HUES48 (cell line): ENCODE measurements at regions not wholly inside any gene's neighbourhood (a gene's known extent, or its start where the extent isn't known, plus 50 kb on each side); places are given as distances from the start of the nearest gene placed in this dataset.

ENCODE experiments used
- H3K27ac ChIP-seq: one replicate; pipeline ENCODE4 v1.7.0; 2013; ENCODE audit warnings: low read depth, low read length, inconsistent platforms
- H3K27me3 ChIP-seq: 2 replicates; pipeline ENCODE4 v1.6.1; 2013; ENCODE audit warnings: mild to moderate bottlenecking, low read length; ENCODE audit not compliant: control insufficient read depth, insufficient read depth
- H3K36me3 ChIP-seq: 2 replicates; pipeline ENCODE4 v1.6.1; 2013; ENCODE audit warnings: low read length; ENCODE audit not compliant: control insufficient read depth, insufficient read depth
- H3K4me1 ChIP-seq: 2 replicates; pipeline ENCODE4 v1.6.1; 2013; ENCODE audit warnings: mild to moderate bottlenecking, low read length; ENCODE audit not compliant: control insufficient read depth, insufficient read depth
- H3K4me3 ChIP-seq: 2 replicates; pipeline ENCODE4 v1.5.1; 2013; ENCODE audit warnings: mild to moderate bottlenecking, low read depth, low read length
- H3K9ac ChIP-seq: 2 replicates; pipeline ENCODE4 v1.6.1; 2013; ENCODE audit warnings: mild to moderate bottlenecking, low read depth, low read length, moderate library complexity
- H3K9me3 ChIP-seq: 2 replicates; pipeline ENCODE4 v1.6.1; 2013; ENCODE audit warnings: low read length; ENCODE audit not compliant: control insufficient read depth, insufficient read depth

GRCh38 chr2:64234785-64235184 lies 90.6 kb upstream of the PELI1 start:
- no peaks in the 10 kb centered on the region for H3K27me3 ChIP-seq
- H3K9me3 ChIP-seq, result no peaks in the 10 kb centered on the region

GRCh38 chr2:64237266-64237665 lies 93.0 kb upstream of the PELI1 start:
- no peaks in the 10 kb centered on the region for H3K9me3 ChIP-seq
- H3K4me3 ChIP-seq, result no peak overlapping the region
- peaks cover 5% of the 10 kb centered on the region; the same call in 1 of the 2 replicates for H3K4me1 ChIP-seq
- no peaks in the 10 kb centered on the region for H3K36me3 ChIP-seq
- no peak overlapping the region for H3K9ac ChIP-seq
- no peak overlapping the region for H3K27ac ChIP-seq
- H3K27me3 ChIP-seq, result no peaks in the 10 kb centered on the region

More at GRCh38 chr2:64234785-64235184, 90.6 kb upstream of the PELI1 start:
- no peak overlapping the region for H3K4me3 ChIP-seq
- H3K4me1 ChIP-seq, result peaks cover 5% of the 10 kb centered on the region; the same call in 1 of the 2 replicates
- H3K9ac ChIP-seq, result no peak overlapping the region
- H3K36me3 ChIP-seq, result no peaks in the 10 kb centered on the region
- H3K27ac ChIP-seq, result no peak overlapping the region

- Histone ChIP-seq H3K4me3 (no peak overlapping the region), H3K27ac (no peak overlapping the region), H3K9me3 (no peaks in the 10 kb centered on the region), H3K4me1 (peaks cover 5% of the 10 kb centered on the region; the same call in 1 of the 2 replicates), H3K9ac (no peak overlapping the region), H3K36me3 (no peaks in the 10 kb centered on the region), H3K27me3 (no peaks in the 10 kb centered on the region)
These were observed 94.6 kb upstream of the PELI1 start for GRCh38 chr2:64238799-64239198.

- H3K4me3 ChIP-seq, result no peak overlapping the region
- H3K9me3 ChIP-seq, result no peaks in the 10 kb centered on the region
- H3K27me3 ChIP-seq, result no peaks in the 10 kb centered on the region
- H3K9ac ChIP-seq, result no peak overlapping the region
- no peak overlapping the region for H3K27ac ChIP-seq
- H3K36me3 ChIP-seq, result 0 out of 2 replicates have a peak, but pooled peaks cover 6% of the 10 kb centered on the region
- H3K4me1 ChIP-seq, result peaks cover 39% of the 10 kb centered on the region
These were observed 99.1 kb upstream of the PELI1 start for GRCh38 chr2:64243081-64244036.

- H3K36me3 ChIP-seq, result 0 out of 2 replicates have a peak, but pooled peaks cover 6% of the 10 kb centered on the region
- no peak overlapping the region for H3K27ac ChIP-seq
- no peak overlapping the region for H3K4me3 ChIP-seq
- peaks cover 34% of the 10 kb centered on the region for H3K4me1 ChIP-seq
- H3K9me3 ChIP-seq, result no peaks in the 10 kb centered on the region
- H3K9ac ChIP-seq, result no peak overlapping the region
- H3K27me3 ChIP-seq, result no peaks in the 10 kb centered on the region
These were observed 99.8 kb upstream of the PELI1 start for GRCh38 chr2:64244037-64244416.

- Histone ChIP-seq H3K4me1 (peaks cover 45% of the 10 kb centered on the region), H3K9ac (no peak overlapping the region), H3K4me3 (no peak overlapping the region), H3K27ac (no peak overlapping the region), H3K27me3 (no peaks in the 10 kb centered on the region), H3K36me3 (0 out of 2 replicates have a peak, but pooled peaks cover 6% of the 10 kb centered on the region), H3K9me3 (no peaks in the 10 kb centered on the region)
These were observed 101.4 kb upstream of the PELI1 start for GRCh38 chr2:64245631-64246030.

GRCh38 chr2:64246962-64247361 lies 102.7 kb upstream of the PELI1 start:
- Histone ChIP-seq H3K4me3 (no peak overlapping the region), H3K4me1 (peaks cover 54% of the 10 kb centered on the region), H3K9ac (no peak overlapping the region), H3K36me3 (0 out of 2 replicates have a peak, but pooled peaks cover 6% of the 10 kb centered on the region), H3K9me3 (no peaks in the 10 kb centered on the region), H3K27me3 (no peaks in the 10 kb centered on the region), H3K27ac (peak overlapping the region; percentile 63)

GRCh38 chr2:64249426-64249825 lies 105.2 kb upstream of the PELI1 start:
- no peaks in the 10 kb centered on the region for H3K27me3 ChIP-seq
- peaks cover 54% of the 10 kb centered on the region for H3K4me1 ChIP-seq
- 0 out of 2 replicates have a peak, but pooled peaks cover 5% of the 10 kb centered on the region for H3K36me3 ChIP-seq
- no peak overlapping the region for H3K9ac ChIP-seq
- no peaks in the 10 kb centered on the region for H3K9me3 ChIP-seq
- no peak overlapping the region for H3K4me3 ChIP-seq
- no peak overlapping the region for H3K27ac ChIP-seq

GRCh38 chr2:64250063-64250462 lies 105.8 kb upstream of the PELI1 start:
- Histone ChIP-seq H3K4me1 (peaks cover 47% of the 10 kb centered on the region), H3K36me3 (no peaks in the 10 kb centered on the region), H3K9ac (no peak overlapping the region), H3K27me3 (no peaks in the 10 kb centered on the region), H3K4me3 (no peak overlapping the region), H3K27ac (no peak overlapping the region), H3K9me3 (no peaks in the 10 kb centered on the region)

- H3K4me3 ChIP-seq, result peak overlapping the region; percentile 77
- H3K27me3 ChIP-seq, result no peaks in the 10 kb centered on the region
- H3K36me3 ChIP-seq, result peaks cover 4% of the 10 kb centered on the region; the same call in 1 of the 2 replicates
- H3K9me3 ChIP-seq, result no peaks in the 10 kb centered on the region
- H3K9ac ChIP-seq, result no peak overlapping the region
- H3K27ac ChIP-seq, result peak overlapping the region; percentile 78
- peaks cover 40% of the 10 kb centered on the region for H3K4me1 ChIP-seq
These were observed 106.7 kb upstream of the PELI1 start for GRCh38 chr2:64250751-64251423.
